HEK293 (cell line): ENCODE measurements at regions not wholly inside any gene's neighbourhood (a gene's known extent, or its start where the extent isn't known, plus 50 kb on each side); places are given as distances from the start of the nearest gene placed in this dataset.
A peak's percentile ranks its signal among the peaks of the same experiment; 100 is the strongest.
"Not testable (repeated sequence)": the region's sequence is repeated elsewhere in the genome, so short reads cannot be mapped to it uniquely, and the experiment has no call there.

Source experiments
- CTCF ChIA-PET: fragments of 350-600 bp; formaldehyde crosslinking; extraction: SDS; loops from one replicate; lab custom pipeline; 2021; ENCODE audit warnings: antibody characterized with exemption; lab: Yijun Ruan, JAX
- POLR2A ChIA-PET: fragments of 300-600 bp; formaldehyde crosslinking; extraction: SDS; loops from one replicate; lab custom pipeline; 2020; ENCODE audit warnings: antibody characterized with exemption, inconsistent platforms; lab: Yijun Ruan, JAX
- H3K27ac ChIP-seq: fragments of 200-500 bp; sonication (Bioruptor generic); 2 replicates; pipeline ENCODE4 v1.5.1; 2014; ENCODE audit warnings: low read depth, low read length, control low read depth, inconsistent platforms; ENCODE audit errors: extremely low read depth
- H3K36me3 ChIP-seq, 2 experiments: fragments of 200-500 bp in 1 of 2; sonication (Bioruptor generic) in 1 of 2; 1 replicate in 1 of 2; 2 replicates in 1 of 2; pipeline ENCODE4 v1.5.1; 2014 to 2017; ENCODE audit warnings: inconsistent platforms in 2 of 2, low read length in 2 of 2; ENCODE audit not compliant: control insufficient read depth in 2 of 2, insufficient read depth in 1 of 2
- H3K4me1 ChIP-seq: fragments of 200-500 bp; sonication (Bioruptor generic); 2 replicates; pipeline ENCODE4 v1.5.1; 2014; ENCODE audit warnings: mild to moderate bottlenecking, low read length, inconsistent platforms; ENCODE audit not compliant: control insufficient read depth, insufficient read depth
- H3K4me3 ChIP-seq: 2 replicates; pipeline ENCODE4 v1.5.1; 2011; ENCODE audit warnings: low read depth, mild to moderate bottlenecking, control low read depth, low read length, moderate library complexity
- H3K9me3 ChIP-seq: fragments of 200-500 bp; sonication (Bioruptor generic); 2 replicates; pipeline ENCODE4 v1.5.1; 2014; ENCODE audit warnings: low read depth, low read length, inconsistent platforms; ENCODE audit not compliant: control insufficient read depth, insufficient read depth
- CTCF ChIP-seq: fragments of 450-650 bp; formaldehyde crosslinking; IDR thresholded peaks from 2 replicates; pipeline ENCODE4 v1.5.1; 2016; ENCODE audit warnings: missing biosample characterization, missing genetic modification characterization
- HOXC10 ChIP-seq: sonication (generic); formaldehyde crosslinking; IDR thresholded peaks from 2 replicates; pipeline ENCODE4 v1.8.1; 2023; ENCODE audit warnings: mild to moderate bottlenecking, missing genetic modification reagents
- PATZ1 ChIP-seq: fragments of 450-650 bp; formaldehyde crosslinking; IDR thresholded peaks from 2 replicates; pipeline ENCODE4 v1.5.1; 2016; ENCODE audit warnings: missing biosample characterization, missing genetic modification characterization
- PRDM2 ChIP-seq: fragments of 450-650 bp; formaldehyde crosslinking; IDR thresholded peaks from 2 replicates; pipeline ENCODE4 v1.5.1; 2016; ENCODE audit warnings: missing biosample characterization, missing genetic modification characterization, borderline replicate concordance
- SALL2 ChIP-seq: fragments of 450-650 bp; formaldehyde crosslinking; IDR thresholded peaks from 2 replicates; pipeline ENCODE4 v1.5.0; 2017; ENCODE audit warnings: missing biosample characterization, mild to moderate bottlenecking, missing genetic modification characterization, borderline replicate concordance
- ZBTB11 ChIP-seq: fragments of 450-650 bp; formaldehyde crosslinking; conservative IDR thresholded peaks from 2 replicates; pipeline ENCODE4 v1.5.1; 2016; ENCODE audit warnings: low read depth, missing biosample characterization, missing genetic modification characterization
- ZBTB17 ChIP-seq: fragments of 450-650 bp; formaldehyde crosslinking; IDR thresholded peaks from 2 replicates; pipeline ENCODE4 v1.5.1; 2016; ENCODE audit warnings: missing biosample characterization, missing genetic modification characterization
- ZBTB7A ChIP-seq: fragments of 450-650 bp; formaldehyde crosslinking; IDR thresholded peaks from 2 replicates; pipeline ENCODE4 v1.5.1; 2016; ENCODE audit warnings: low read depth, missing biosample characterization, missing genetic modification characterization
- ZNF146 ChIP-seq: fragments of 450-650 bp; formaldehyde crosslinking; IDR thresholded peaks from 2 replicates; pipeline ENCODE4 v1.5.1; 2016; ENCODE audit warnings: missing biosample characterization, missing genetic modification characterization
- ZNF624 ChIP-seq: fragments of 450-650 bp; formaldehyde crosslinking; IDR thresholded peaks from 2 replicates; pipeline ENCODE4 v1.5.1; 2017; ENCODE audit warnings: missing biosample characterization, missing genetic modification characterization
- ZNF670 ChIP-seq: fragments of 450-650 bp; formaldehyde crosslinking; IDR thresholded peaks from 2 replicates; pipeline ENCODE4 v1.5.1; 2016; ENCODE audit warnings: missing biosample characterization, missing genetic modification characterization, low read depth
- ZNF776 ChIP-seq: fragments of 450-650 bp; formaldehyde crosslinking; IDR thresholded peaks from 2 replicates; pipeline ENCODE4 v1.5.0; 2017; ENCODE audit warnings: missing biosample characterization, missing genetic modification characterization, borderline replicate concordance
- ZNF843 ChIP-seq: fragments of 450-650 bp; formaldehyde crosslinking; IDR thresholded peaks from 2 replicates; pipeline ENCODE4 v1.5.1; 2016; ENCODE audit warnings: missing biosample characterization, missing genetic modification characterization

- TF ChIP-seq PRDM2, result no peak
- TF ChIP-seq ZNF843 (tag by site-specific recombination), result peak; percentile 85
These were observed 61.3 kb upstream of the CASK start (continued) for GRCh38 chrX:41984628-41985027.

GRCh38 chrX:41982953-41983352, 59.6 kb upstream of the CASK start:
- ChIA-PET CTCF (no interaction called here), POLR2A (no interaction called here)
- H3K9me3 ChIP-seq, result no peaks in the 10 kb centered on the region
- no peak overlapping the region for H3K4me3 ChIP-seq
- no peak overlapping the region for H3K27ac ChIP-seq
- peaks cover 6% of the 10 kb centered on the region for H3K4me1 ChIP-seq
- TF ChIP-seq PATZ1 (tag by site-specific recombination) (no peak), ZNF776 (tag by site-specific recombination) (no peak), ZBTB7A (no peak), SALL2 (no peak)
- no peaks in the 10 kb centered on the region for H3K36me3 ChIP-seq

- ChIA-PET CTCF (no interaction called here), POLR2A (no interaction called here)
- Histone ChIP-seq H3K4me1 (peaks cover 6% of the 10 kb centered on the region), H3K4me3 (no peak overlapping the region), H3K27ac (no peak overlapping the region), H3K36me3 (no peaks in the 10 kb centered on the region)
- TF ChIP-seq HOXC10, result no peak
- no peak for TF ChIP-seq ZNF670 (tag by site-specific recombination)
- TF ChIP-seq, all 188 proteins: peak for 0
- no peaks in the 10 kb centered on the region for H3K9me3 ChIP-seq
These were observed 58.2 kb upstream of the CASK start for GRCh38 chrX:41981481-41982013.

- H3K9me3 ChIP-seq, H3K27ac ChIP-seq, H3K4me1 ChIP-seq, H3K4me3 ChIP-seq, POLR2A ChIA-PET, CTCF ChIA-PET, H3K36me3 ChIP-seq: not testable (repeated sequence)
- peak; percentile 98 for TF ChIP-seq ZNF146 (tag by site-specific recombination)
These were observed 51.3 kb upstream of the CASK start for GRCh38 chrX:41974677-41975076.

GRCh38 chrX:41973208-41973607, 49.9 kb upstream of the CASK start:
- no peaks in the 10 kb centered on the region for H3K36me3 ChIP-seq
- ChIA-PET CTCF (no interaction called here), POLR2A (no interaction called here)
- H3K4me3 ChIP-seq, result no peak overlapping the region
- no peaks in the 10 kb centered on the region for H3K9me3 ChIP-seq
- no peak overlapping the region for H3K27ac ChIP-seq
- H3K4me1 ChIP-seq, result no peaks in the 10 kb centered on the region
- no peak for TF ChIP-seq ZBTB11 (tag by site-specific recombination)
- TF ChIP-seq CTCF (tag by site-specific recombination), result no peak
- no peak for TF ChIP-seq ZBTB17 (tag by site-specific recombination)
- TF ChIP-seq ZNF624 (tag by site-specific recombination), result no peak
